Activated naive CD8-positive, alpha-beta T cell treated with anti-CD3 and anti-CD28 coated beads, Interleukin-2, amount 50 U/mL, for 24 hours (primary cell): ENCODE measurements at regions not wholly inside any gene's neighbourhood (a gene's known extent, or its start where the extent isn't known, plus 50 kb on each side); places are given as distances from the start of the nearest gene placed in this dataset.
"Not testable (repeated sequence)": the region's sequence is repeated elsewhere in the genome, so short reads cannot be mapped to it uniquely, and the experiment has no call there.

Experiments
- ATAC-seq: fragments of 150-1000 bp; cut with Tn5 transposase; one replicate; pipeline ENCODE4 v1.10.0; 2021
- DNase-seq: peaks from one replicate; pipeline ENCODE4 v3.0.0; 2021
- H3K27ac Mint-ChIP-seq: one replicate; pipeline ENCODE4 v1.8.0; 2021; ENCODE audit warnings: mild to moderate bottlenecking, mixed read lengths
- H3K27me3 Mint-ChIP-seq: one replicate; pipeline ENCODE4 v1.8.0; 2021; ENCODE audit warnings: mixed read lengths
- H3K36me3 Mint-ChIP-seq: one replicate; pipeline ENCODE4 v1.8.0; 2021; ENCODE audit warnings: low read depth, mixed read lengths
- H3K4me1 Mint-ChIP-seq: one replicate; pipeline ENCODE4 v1.8.0; 2021; ENCODE audit warnings: mixed read lengths
- H3K4me3 Mint-ChIP-seq: one replicate; pipeline ENCODE4 v1.8.0; 2021; ENCODE audit warnings: mild to moderate bottlenecking, moderate library complexity, mixed read lengths
- H3K9me3 Mint-ChIP-seq: one replicate; pipeline ENCODE4 v1.8.0; 2021; ENCODE audit warnings: mixed read lengths

GRCh38 chrX:1883772-1884171 is 268.9 kb downstream of the ASMT start:
- H3K36me3 Mint-ChIP-seq: no peaks in the 10 kb centered on the region
- H3K27me3 Mint-ChIP-seq: peaks cover 6% of the 10 kb centered on the region
- H3K4me1 Mint-ChIP-seq: no peaks in the 10 kb centered on the region
- H3K4me3 Mint-ChIP-seq: no peak overlapping the region
- ATAC-seq: no peak
- no peak for DNase-seq
- H3K9me3 Mint-ChIP-seq: peaks cover 13% of the 10 kb centered on the region
- H3K27ac Mint-ChIP-seq: no peak overlapping the region

GRCh38 chrX:1884446-1884845 is 269.6 kb downstream of the ASMT start:
- DNase-seq (no peak), ATAC-seq (no peak)
- Mint-ChIP-seq H3K36me3 (no peaks in the 10 kb centered on the region), H3K4me3 (no peak overlapping the region), H3K27ac (no peak overlapping the region), H3K27me3 (peaks cover 8% of the 10 kb centered on the region), H3K4me1 (no peaks in the 10 kb centered on the region), H3K9me3 (peaks cover 9% of the 10 kb centered on the region)

GRCh38 chrX:1885116-1885515 is 270.3 kb downstream of the ASMT start:
- ATAC-seq (no peak), DNase-seq (no peak)
- no peak overlapping the region for H3K27ac Mint-ChIP-seq
- no peaks in the 10 kb centered on the region for H3K4me1 Mint-ChIP-seq
- H3K27me3 Mint-ChIP-seq: peaks cover 10% of the 10 kb centered on the region
- H3K4me3 Mint-ChIP-seq: no peak overlapping the region
- H3K9me3 Mint-ChIP-seq: peaks cover 9% of the 10 kb centered on the region
- no peaks in the 10 kb centered on the region for H3K36me3 Mint-ChIP-seq

GRCh38 chrX:1888305-1888704 is 273.4 kb downstream of the ASMT start:
- H3K36me3 Mint-ChIP-seq: not testable (repeated sequence)

GRCh38 chrX:1894026-1894294 is 279.1 kb downstream of the ASMT start:
- no peak overlapping the region for H3K27ac Mint-ChIP-seq
- H3K27me3 Mint-ChIP-seq: peaks cover 3% of the 10 kb centered on the region
- ATAC-seq (no peak), DNase-seq (no peak)
- no peaks in the 10 kb centered on the region for H3K36me3 Mint-ChIP-seq
- H3K4me1 Mint-ChIP-seq: no peaks in the 10 kb centered on the region
- H3K9me3 Mint-ChIP-seq: peaks cover 5% of the 10 kb centered on the region
- H3K4me3 Mint-ChIP-seq: no peak overlapping the region

More at GRCh38 chrX:1888305-1888704, 273.4 kb downstream of the ASMT start:
- DNase-seq, H3K4me3 Mint-ChIP-seq, H3K4me1 Mint-ChIP-seq, ATAC-seq, H3K27ac Mint-ChIP-seq, H3K27me3 Mint-ChIP-seq: not testable (repeated sequence)
- peaks cover 14% of the 10 kb centered on the region for H3K9me3 Mint-ChIP-seq

GRCh38 chrX:1894740-1895139 is 279.9 kb downstream of the ASMT start:
- H3K9me3 Mint-ChIP-seq: peaks cover 5% of the 10 kb centered on the region
- H3K4me1 Mint-ChIP-seq: no peaks in the 10 kb centered on the region
- H3K27me3 Mint-ChIP-seq: no peaks in the 10 kb centered on the region
- no peak for DNase-seq
- ATAC-seq: no peak
- no peak overlapping the region for H3K4me3 Mint-ChIP-seq
- no peak overlapping the region for H3K27ac Mint-ChIP-seq
- no peaks in the 10 kb centered on the region for H3K36me3 Mint-ChIP-seq

- Mint-ChIP-seq H3K27me3 (no peaks in the 10 kb centered on the region), H3K27ac (no peak overlapping the region), H3K4me3 (no peak overlapping the region), H3K36me3 (no peaks in the 10 kb centered on the region), H3K9me3 (peaks cover 5% of the 10 kb centered on the region), H3K4me1 (no peaks in the 10 kb centered on the region)
- DNase-seq (no peak), ATAC-seq (no peak)
These were observed 280.7 kb downstream of the ASMT start for GRCh38 chrX:1895583-1895982.

GRCh38 chrX:1899841-1900240 is 285.0 kb downstream of the ASMT start:
- no peak overlapping the region for H3K4me3 Mint-ChIP-seq
- H3K27ac Mint-ChIP-seq: no peak overlapping the region
- DNase-seq (no peak), ATAC-seq (no peak)
- no peaks in the 10 kb centered on the region for H3K27me3 Mint-ChIP-seq
- no peaks in the 10 kb centered on the region for H3K36me3 Mint-ChIP-seq
- H3K4me1 Mint-ChIP-seq: no peaks in the 10 kb centered on the region
- H3K9me3 Mint-ChIP-seq: no peaks in the 10 kb centered on the region

GRCh38 chrX:1902901-1903235 is 288.0 kb downstream of the ASMT start:
- DNase-seq (no peak), ATAC-seq (no peak)
- Mint-ChIP-seq H3K27me3 (no peaks in the 10 kb centered on the region), H3K4me1 (no peaks in the 10 kb centered on the region), H3K4me3 (no peak overlapping the region), H3K9me3 (no peaks in the 10 kb centered on the region), H3K27ac (no peak overlapping the region), H3K36me3 (no peaks in the 10 kb centered on the region)

- Mint-ChIP-seq H3K27ac (no peak overlapping the region), H3K4me1 (no peaks in the 10 kb centered on the region), H3K27me3 (no peaks in the 10 kb centered on the region), H3K4me3 (no peak overlapping the region), H3K9me3 (no peaks in the 10 kb centered on the region), H3K36me3 (no peaks in the 10 kb centered on the region)
- ATAC-seq (no peak), DNase-seq (no peak)
These were observed 288.5 kb downstream of the ASMT start for GRCh38 chrX:1903236-1903935.

- Mint-ChIP-seq H3K4me3 (no peak overlapping the region), H3K9me3 (no peaks in the 10 kb centered on the region), H3K4me1 (no peaks in the 10 kb centered on the region), H3K27me3 (no peaks in the 10 kb centered on the region), H3K36me3 (no peaks in the 10 kb centered on the region), H3K27ac (no peak overlapping the region)
- no peak for DNase-seq
- ATAC-seq: no peak
These were observed 289.9 kb downstream of the ASMT start for GRCh38 chrX:1904663-1905218.

- Mint-ChIP-seq H3K27me3 (peaks cover 4% of the 10 kb centered on the region), H3K36me3 (no peaks in the 10 kb centered on the region), H3K4me1 (no peaks in the 10 kb centered on the region), H3K9me3 (no peaks in the 10 kb centered on the region), H3K4me3 (no peak overlapping the region), H3K27ac (no peak overlapping the region)
- ATAC-seq: no peak
- no peak for DNase-seq
These were observed 291.2 kb downstream of the ASMT start for GRCh38 chrX:1906028-1906427.

- not testable (repeated sequence) for ATAC-seq, H3K36me3 Mint-ChIP-seq, H3K9me3 Mint-ChIP-seq, H3K4me3 Mint-ChIP-seq, H3K4me1 Mint-ChIP-seq, DNase-seq, H3K27ac Mint-ChIP-seq
- H3K27me3 Mint-ChIP-seq: peaks cover 16% of the 10 kb centered on the region
These were observed 294.1 kb downstream of the ASMT start for GRCh38 chrX:1908996-1909395.

GRCh38 chrX:1909419-1910206 is 294.8 kb downstream of the ASMT start:
- no peaks in the 10 kb centered on the region for H3K4me1 Mint-ChIP-seq
- no peak overlapping the region for H3K4me3 Mint-ChIP-seq
- H3K9me3 Mint-ChIP-seq: no peaks in the 10 kb centered on the region
- DNase-seq (no peak), ATAC-seq (no peak)
- peaks cover 16% of the 10 kb centered on the region for H3K27me3 Mint-ChIP-seq
- H3K36me3 Mint-ChIP-seq: no peaks in the 10 kb centered on the region
- H3K27ac Mint-ChIP-seq: no peak overlapping the region

GRCh38 chrX:1910207-1910470 is 295.3 kb downstream of the ASMT start:
- Mint-ChIP-seq H3K9me3 (no peaks in the 10 kb centered on the region), H3K36me3 (no peaks in the 10 kb centered on the region), H3K27ac (no peak overlapping the region), H3K27me3 (peaks cover 16% of the 10 kb centered on the region), H3K4me3 (no peak overlapping the region), H3K4me1 (no peaks in the 10 kb centered on the region)
- ATAC-seq: no peak
- no peak for DNase-seq
